ENCODE measurements at regions not wholly inside any gene's neighbourhood (a gene's known extent, or its start where the extent isn't known, plus 50 kb on each side); places are given as distances from the start of the nearest gene placed in this dataset.
"Not testable (repeated sequence)": the region's sequence is repeated elsewhere in the genome, so short reads cannot be mapped to it uniquely, and the experiment has no call there.

GRCh38 chr1:5731110-5731423, 261.2 kb downstream of the NPHP4 start:
- TF ChIP-seq CTCF (IDR thresholded peaks at IDR 0.05; ENCODE audit: low read length, missing control alignments): no peak
- no peak overlapping the region for H3K4me3 ChIP-seq (replicated peaks; ENCODE audit: low read depth, low read length)
- DNase-seq (ENCODE audit: low read depth): no peak

DNA sequence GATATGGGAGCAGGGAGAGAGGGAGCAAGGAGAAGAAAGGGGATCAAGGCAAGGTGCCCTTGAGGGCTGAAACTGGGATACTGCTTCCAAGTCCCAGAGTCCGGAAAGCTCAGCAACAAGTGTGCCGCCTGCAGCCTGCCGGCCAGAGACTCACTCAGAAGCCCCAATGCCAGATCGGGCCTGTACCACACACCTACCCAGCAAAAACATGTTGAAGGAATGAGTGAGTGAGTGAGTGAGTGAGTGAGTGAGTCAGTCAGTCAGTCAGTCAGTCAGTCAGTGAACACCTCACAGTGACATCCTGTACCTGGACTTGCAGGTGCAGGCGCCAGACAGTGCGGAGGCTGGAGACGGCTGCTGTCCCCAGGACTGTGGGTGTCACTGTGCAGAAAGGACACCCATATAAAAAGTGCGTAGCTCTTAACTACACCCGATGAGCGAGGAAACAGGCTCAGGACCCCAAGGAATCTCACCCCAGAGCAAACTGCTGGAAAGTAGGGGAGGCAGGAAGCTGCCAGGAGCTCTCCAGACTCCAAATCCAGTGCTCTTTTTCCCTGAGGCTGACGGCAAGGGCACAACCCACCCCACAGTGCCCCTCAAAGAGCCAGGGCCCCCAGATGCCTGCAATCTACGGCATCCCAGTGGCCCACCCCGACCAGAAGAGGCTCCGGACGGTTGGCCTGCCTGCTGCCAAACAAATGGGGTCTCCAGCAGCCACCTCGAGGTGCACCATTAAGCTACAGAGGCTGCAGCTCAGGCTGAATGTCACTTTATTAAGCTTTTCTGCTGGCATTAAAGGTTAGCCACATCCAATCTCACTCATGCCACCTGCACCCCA, 261.7 kb downstream of the NPHP4 start:
- DNase-seq (ENCODE audit: low read depth): no peak
- no peak for TF ChIP-seq CTCF (IDR thresholded peaks at IDR 0.05; ENCODE audit: low read length, missing control alignments)
- H3K4me3 ChIP-seq (replicated peaks; ENCODE audit: low read depth, low read length): no peak overlapping the region

GRCh38 chr1:5729636-5730145, 262.5 kb downstream of the NPHP4 start:
- TF ChIP-seq CTCF (IDR thresholded peaks at IDR 0.05; ENCODE audit: low read length, missing control alignments): no peak
- H3K4me3 ChIP-seq (replicated peaks; ENCODE audit: low read depth, low read length): no peak overlapping the region
- no peak for DNase-seq (ENCODE audit: low read depth)

- DNase-seq (ENCODE audit: low read depth): no peak
- no peak for TF ChIP-seq CTCF (IDR thresholded peaks at IDR 0.05; ENCODE audit: low read length, missing control alignments)
- no peak overlapping the region for H3K4me3 ChIP-seq (replicated peaks; ENCODE audit: low read depth, low read length)
Measured at GRCh38 chr1:5728663-5729355, 263.4 kb downstream of the NPHP4 start.

GRCh38 chr1:5727871-5728643, 264.2 kb downstream of the NPHP4 start:
- DNase-seq (ENCODE audit: low read depth): no peak
- no peak overlapping the region for H3K4me3 ChIP-seq (replicated peaks; ENCODE audit: low read depth, low read length)
- TF ChIP-seq CTCF (IDR thresholded peaks at IDR 0.05; ENCODE audit: low read length, missing control alignments): no peak

GRCh38 chr1:5727191-5727590, 265.0 kb downstream of the NPHP4 start:
- no peak for TF ChIP-seq CTCF (IDR thresholded peaks at IDR 0.05; ENCODE audit: low read length, missing control alignments)
- H3K4me3 ChIP-seq (replicated peaks; ENCODE audit: low read depth, low read length): no peak overlapping the region
- no peak for DNase-seq (ENCODE audit: low read depth)

DNA sequence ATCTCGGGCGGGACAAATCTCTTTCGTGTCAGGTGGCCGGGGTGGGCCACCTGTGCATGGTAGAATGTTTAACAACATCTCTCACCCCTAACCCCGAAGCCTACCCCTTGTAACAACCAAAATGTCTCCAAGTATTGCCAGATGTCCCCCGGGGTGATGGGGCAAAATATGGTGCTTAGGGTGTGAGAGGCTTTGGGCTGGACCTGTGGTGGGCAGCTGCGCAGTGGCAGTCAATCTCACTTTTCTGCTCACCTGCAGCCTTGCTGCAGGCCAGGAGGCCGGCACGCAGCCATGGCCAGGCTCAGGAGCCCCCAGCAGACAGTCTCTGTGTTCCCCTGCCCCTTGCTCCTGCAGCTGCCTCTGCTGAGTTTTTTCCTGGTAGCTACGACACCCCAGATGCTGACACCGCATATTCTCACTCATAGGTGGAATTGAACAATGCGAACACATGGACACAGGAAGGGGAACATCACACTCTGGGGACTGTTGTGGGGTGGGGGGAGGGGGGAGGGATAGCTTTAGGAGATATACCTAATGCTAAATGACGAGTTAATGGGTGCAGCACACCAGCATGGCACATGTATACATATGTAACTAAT, 265.5 kb downstream of the NPHP4 start:
- not testable (repeated sequence) for H3K4me3 ChIP-seq (replicated peaks; ENCODE audit: low read depth, low read length); DNase-seq (ENCODE audit: low read depth)

All from fibroblast of pulmonary artery (primary cell).